NCI-H446 (cell line): ENCODE measurements at regions not wholly inside any gene's neighbourhood (a gene's known extent, or its start where the extent isn't known, plus 50 kb on each side); places are given as distances from the start of the nearest gene placed in this dataset.

Experiments used
- DNase-seq, 2 experiments: peaks; one replicate each; lab custom pipeline; 2025; lab: John Stamatoyannopoulos, UW

- DNase-seq = no peak
Observed at GRCh38 chr10:129329385-129330055, 137.5 kb upstream of the MGMT start.

DNA sequence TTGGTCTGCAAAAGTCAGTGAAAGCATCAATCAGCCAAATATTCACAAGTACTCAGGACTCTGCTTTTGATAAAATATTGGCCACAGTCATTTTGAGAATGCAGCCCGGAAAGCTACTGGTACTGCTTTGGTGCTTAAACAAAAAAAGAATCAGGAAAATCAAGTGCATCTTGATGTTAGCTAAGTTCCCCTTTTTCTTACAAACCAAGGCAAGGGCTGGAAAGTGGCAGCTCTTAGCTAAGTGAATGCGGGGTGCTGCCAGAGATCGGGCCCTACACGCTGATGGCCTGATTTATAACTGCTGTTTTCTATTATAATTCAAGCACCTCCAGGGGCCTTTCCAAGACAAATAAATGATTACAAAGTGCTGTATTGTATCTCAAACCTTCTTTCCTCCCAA lies 136.8 kb upstream of the MGMT start:
- DNase-seq = no peak

- DNase-seq = no peak
Observed at GRCh38 chr10:129331207-129331838, 135.7 kb upstream of the MGMT start.

DNA sequence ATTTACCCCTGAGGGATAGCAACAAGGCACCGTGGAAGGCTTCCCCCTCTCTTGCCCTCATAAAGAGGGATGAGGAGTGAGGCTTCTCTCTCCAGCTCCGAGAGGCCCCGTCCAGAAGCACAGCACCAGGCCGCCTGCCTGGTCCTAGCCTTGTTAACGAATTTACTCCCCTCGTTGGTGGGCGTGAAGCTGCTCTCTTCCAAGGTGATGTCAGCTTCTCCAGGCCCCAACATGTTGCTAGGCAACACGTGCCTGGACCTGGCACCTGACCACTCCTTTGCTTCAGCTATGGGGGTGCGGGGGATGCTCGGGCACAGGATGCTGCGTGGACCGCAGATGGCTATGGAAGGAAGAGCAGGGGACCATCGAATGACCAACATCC lies 135.2 kb upstream of the MGMT start:
- DNase-seq = no peak

DNA sequence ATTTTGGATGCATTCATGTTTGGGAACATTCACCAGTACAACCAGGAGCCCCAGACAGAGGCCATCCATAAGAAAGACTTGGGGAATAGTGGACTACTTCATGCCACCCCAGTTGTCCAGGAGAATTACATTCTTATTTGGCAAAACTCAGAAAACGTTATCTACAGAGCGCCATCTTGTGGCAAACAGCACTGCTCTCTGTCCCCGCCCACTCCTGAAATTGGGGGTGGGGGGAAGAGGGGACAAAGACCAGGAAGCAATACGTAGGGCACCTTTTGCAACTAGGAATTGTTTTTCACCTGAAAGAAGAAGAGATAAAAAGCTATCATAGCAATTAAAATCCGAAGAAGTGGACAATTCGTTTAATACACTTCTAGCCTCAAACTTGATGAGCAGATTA lies 134.6 kb upstream of the MGMT start:
- peak in 1 of 2 experiments; percentile 10 for DNase-seq

DNA sequence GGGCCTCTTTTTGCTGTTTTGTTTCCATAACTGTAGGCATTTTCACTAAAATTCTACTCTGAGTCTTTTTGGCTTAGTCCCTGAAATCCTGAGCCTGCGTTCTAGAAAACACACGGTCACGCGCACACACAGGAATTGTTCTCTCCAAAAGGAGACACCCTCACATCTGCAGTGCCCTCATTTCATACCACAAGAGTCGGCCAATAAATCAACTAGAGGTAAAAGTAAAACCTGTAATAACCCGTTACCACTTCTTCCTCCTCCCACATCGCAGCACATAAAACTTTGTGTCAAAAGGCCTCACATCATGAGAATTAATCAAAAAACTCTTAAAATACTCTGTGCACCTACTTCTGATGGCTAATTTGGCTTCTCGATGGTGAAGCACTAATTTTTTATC lies 133.3 kb upstream of the MGMT start:
- no peak for DNase-seq

DNA sequence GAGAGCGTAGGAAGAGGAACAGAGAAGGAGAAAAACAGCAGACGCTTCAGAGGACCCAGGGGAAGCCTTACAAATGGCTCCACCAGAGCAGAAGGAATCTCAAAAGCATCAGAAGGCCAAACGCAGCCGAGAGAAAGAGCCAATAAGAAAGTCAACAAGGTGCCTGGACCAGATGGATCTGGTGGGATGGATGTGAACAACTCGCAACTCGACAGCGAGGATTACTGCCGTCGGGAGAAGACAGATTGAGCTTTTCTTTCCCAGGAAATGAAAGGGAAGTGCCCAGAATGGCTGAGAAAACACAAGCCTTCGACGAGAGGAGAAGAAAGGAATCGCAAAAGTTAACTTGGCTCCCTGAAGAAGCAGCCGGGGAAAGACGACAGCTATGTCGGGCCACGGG lies 132.8 kb upstream of the MGMT start:
- DNase-seq = no peak

DNA sequence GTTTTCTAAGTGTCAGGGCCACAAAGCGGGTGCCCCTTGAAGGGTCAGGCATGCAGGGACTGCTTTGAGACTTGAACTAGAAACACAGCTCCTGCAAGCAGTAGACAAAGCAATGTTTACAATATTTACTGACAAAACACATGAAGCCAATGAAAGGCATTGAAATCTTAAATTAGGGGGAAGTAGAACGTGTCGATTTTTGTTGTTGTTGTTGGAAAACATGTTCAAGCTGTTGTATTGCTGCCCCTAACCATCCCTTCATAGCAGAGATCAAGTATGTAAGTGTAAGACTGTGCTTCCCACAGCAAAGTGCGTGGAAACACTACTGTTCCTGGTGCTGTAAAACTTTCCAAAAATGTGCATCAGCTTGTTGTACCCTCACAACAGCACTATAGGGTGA lies 131.6 kb upstream of the MGMT start:
- DNase-seq = no peak

DNA sequence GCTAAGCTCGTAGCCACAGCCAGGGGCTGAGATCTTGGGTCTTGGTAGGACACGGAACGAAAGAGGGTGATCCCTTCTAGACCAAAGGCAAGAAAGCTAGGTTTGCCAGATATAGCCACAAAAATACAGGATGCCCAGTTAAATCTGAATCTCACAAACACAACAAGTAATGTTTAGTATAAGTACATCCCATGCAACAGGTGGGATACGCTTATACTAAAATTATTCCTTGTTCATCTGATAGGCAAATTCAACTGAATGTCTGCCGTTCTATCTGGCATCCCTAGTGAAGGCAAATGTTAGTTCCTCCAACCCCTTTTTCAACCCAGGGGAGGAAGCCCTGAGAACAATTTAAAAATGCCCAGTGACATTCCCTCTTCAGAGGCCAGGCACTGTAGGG lies 131.1 kb upstream of the MGMT start:
- no peak for DNase-seq

GRCh38 chr10:129339191-129339590 lies 127.8 kb upstream of the MGMT start:
- no peak for DNase-seq

DNA sequence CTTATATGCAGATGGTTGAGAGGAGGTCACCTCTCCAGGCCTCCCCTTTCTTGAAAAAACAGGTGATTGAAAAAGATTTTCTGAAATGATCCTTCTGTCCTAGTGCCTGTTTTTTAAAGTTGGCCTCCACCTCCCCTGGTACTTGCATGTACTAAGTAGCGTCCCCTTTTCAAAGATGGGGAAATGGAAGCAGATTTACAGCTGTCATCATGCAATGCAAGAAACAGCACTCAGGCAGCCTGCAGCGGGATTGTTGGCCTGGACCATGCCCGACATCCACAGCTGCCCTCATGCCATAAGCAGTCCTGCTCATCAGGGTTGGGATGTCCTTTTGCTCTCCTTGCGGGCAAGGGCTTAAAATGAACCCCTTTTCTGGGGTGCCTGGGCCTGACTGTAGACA lies 127.2 kb upstream of the MGMT start:
- no peak for DNase-seq

DNA sequence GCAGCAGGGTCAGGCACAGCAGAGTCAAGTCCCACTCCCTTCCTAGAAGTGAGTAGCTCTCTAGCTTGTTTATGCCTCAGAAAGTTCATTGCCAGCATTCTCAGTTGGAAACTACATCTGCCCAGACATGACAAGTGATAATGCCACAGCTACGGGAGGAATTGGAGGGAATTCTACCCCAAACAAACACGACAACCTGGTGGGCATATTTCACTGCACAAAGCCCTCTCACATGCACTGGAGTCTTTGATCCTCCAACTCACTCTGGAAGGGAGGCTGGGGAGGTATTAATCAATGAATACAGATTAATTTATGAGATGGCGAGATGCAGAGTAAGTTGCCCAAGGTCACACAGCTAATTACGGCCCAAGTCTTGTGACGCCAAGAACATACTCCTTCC lies 126.0 kb upstream of the MGMT start:
- no peak for DNase-seq

DNA sequence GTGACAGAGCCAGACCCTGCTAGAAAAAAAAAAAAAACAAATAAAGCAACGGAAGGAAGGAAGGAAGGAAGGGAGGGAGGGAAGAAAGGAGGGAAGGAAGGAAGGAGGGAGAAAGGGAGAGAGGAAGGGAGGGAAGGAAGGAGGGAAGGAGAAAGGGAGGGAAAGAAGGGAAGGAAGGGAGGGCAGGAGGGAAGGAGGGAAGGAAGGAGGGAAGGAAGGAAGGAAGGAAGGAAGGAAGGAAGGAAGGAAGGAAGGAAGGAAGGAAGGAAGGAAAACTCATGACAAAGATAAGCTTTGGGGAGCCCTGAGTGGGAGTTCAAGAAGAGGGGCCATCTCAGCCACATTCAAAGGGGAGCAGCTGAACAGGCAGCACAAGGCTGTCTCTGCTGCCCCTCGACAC lies 124.7 kb upstream of the MGMT start:
- no peak for DNase-seq

GRCh38 chr10:129343141-129343540 lies 123.9 kb upstream of the MGMT start:
- no peak for DNase-seq

DNA sequence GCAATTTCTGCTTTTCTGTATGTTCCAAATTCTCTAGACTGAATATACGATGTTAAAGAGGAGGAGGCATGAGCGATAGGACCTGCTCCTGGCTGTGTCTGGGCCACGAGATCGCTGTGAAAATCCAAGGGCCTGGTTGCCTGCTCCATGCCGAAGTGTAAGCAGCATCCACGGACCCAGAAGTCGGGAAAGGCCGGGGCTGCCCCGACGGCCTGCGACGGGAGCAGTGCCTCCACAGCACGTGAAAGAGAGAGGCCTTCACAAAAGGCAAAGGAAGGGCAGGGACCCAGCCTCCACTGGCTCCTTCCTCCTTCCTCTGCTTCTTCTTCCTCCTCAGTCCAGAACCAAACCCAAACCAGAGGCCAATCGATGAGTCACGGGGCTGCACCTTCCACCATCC lies 122.9 kb upstream of the MGMT start:
- DNase-seq = no peak

GRCh38 chr10:129344731-129345355 lies 122.2 kb upstream of the MGMT start:
- DNase-seq = no peak

- no peak for DNase-seq
Observed at GRCh38 chr10:129345763-129346162, 121.3 kb upstream of the MGMT start.

- no peak for DNase-seq
Observed at GRCh38 chr10:129350690-129351089, 116.4 kb upstream of the MGMT start.

- DNase-seq = no peak
Observed at GRCh38 chr10:129353101-129353500, 113.9 kb upstream of the MGMT start.

DNA sequence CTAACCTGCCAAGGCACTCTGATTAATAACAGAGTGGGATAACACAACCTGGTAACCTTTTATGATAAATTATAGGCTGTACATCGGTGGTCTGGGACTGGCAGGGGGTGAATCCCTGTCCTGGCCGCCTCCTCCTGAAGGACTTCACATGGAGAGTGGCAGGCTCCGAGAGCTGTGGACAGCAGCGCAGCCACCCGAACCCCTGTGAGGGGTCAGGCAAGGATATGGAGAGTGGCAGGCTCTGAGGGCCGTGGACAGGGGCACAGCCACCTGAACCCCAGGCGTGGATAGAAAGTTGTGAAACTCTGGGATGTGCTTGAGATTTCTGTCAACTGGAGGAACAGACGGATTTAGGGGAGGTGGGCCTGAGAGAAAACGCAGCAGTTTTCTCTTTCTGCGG lies 107.0 kb upstream of the MGMT start:
- no peak for DNase-seq

- no peak for DNase-seq
Observed at GRCh38 chr10:129361676-129362376, 105.2 kb upstream of the MGMT start.

- no peak for DNase-seq
Observed at GRCh38 chr10:129364949-129365348, 102.1 kb upstream of the MGMT start.

GRCh38 chr10:129365767-129366402 lies 101.2 kb upstream of the MGMT start:
- DNase-seq = no peak
